GM23338 (cell line): ENCODE measurements at regions not wholly inside any gene's neighbourhood (a gene's known extent, or its start where the extent isn't known, plus 50 kb on each side); places are given as distances from the start of the nearest gene placed in this dataset.

Source experiments
- ATAC-seq: fragments of 200-7000 bp; cut with Tn5 transposase; 3 replicates; pipeline ENCODE4 v1.9.1; 2020
- DNase-seq: peaks from one replicate; pipeline ENCODE4 v3.0.0-alpha.2; 2015; ENCODE audit warnings: low spot score
- H2AFZ ChIP-seq: fragments of 200-600 bp; sonication (generic); 2 replicates; pipeline ENCODE4 v1.8.0; 2016; ENCODE audit warnings: antibody characterized with exemption, mild to moderate bottlenecking, moderate library complexity
- H3F3A ChIP-seq: fragments of 200-600 bp; sonication (generic); replicated peaks from 2 replicates; pipeline ENCODE4 v1.8.0; 2017; ENCODE audit warnings: antibody characterized with exemption, mixed run types, low read depth
- H3K27ac ChIP-seq: fragments of 200-600 bp; sonication (generic); 2 replicates; pipeline ENCODE4 v1.6.1; 2016; ENCODE audit warnings: low read depth
- H3K27me3 ChIP-seq: fragments of 200-600 bp; sonication (generic); 2 replicates; pipeline ENCODE4 v1.8.0; 2016; ENCODE audit warnings: mild to moderate bottlenecking, mixed run types, moderate library complexity; ENCODE audit not compliant: insufficient read depth
- H3K36me3 ChIP-seq: fragments of 200-600 bp; sonication (generic); 2 replicates; pipeline ENCODE4 v1.8.0; 2016; ENCODE audit warnings: mild to moderate bottlenecking; ENCODE audit not compliant: insufficient read depth
- H3K4me1 ChIP-seq: fragments of 200-600 bp; sonication (generic); 2 replicates; pipeline ENCODE4 v1.8.0; 2016; ENCODE audit warnings: mild to moderate bottlenecking, moderate library complexity; ENCODE audit not compliant: insufficient read depth
- H3K4me2 ChIP-seq: fragments of 200-600 bp; sonication (generic); 2 replicates; pipeline ENCODE4 v1.7.1; 2017; ENCODE audit warnings: mixed run types
- H3K4me3 ChIP-seq: fragments of 200-600 bp; sonication (generic); 2 replicates; pipeline ENCODE4 v1.6.1; 2016; ENCODE audit warnings: mixed run types
- H3K79me2 ChIP-seq: fragments of 200-600 bp; sonication (generic); replicated peaks from 2 replicates; pipeline ENCODE4 v1.8.0; 2017; ENCODE audit warnings: mild to moderate bottlenecking; ENCODE audit not compliant: insufficient read depth
- H3K9me2 ChIP-seq: fragments of 200-600 bp; sonication (generic); 2 replicates; pipeline ENCODE4 v1.8.0; 2017; ENCODE audit not compliant: insufficient read depth
- H4K20me1 ChIP-seq: fragments of 200-600 bp; sonication (generic); replicated peaks from 2 replicates; pipeline ENCODE4 v1.8.0; 2017; ENCODE audit warnings: mild to moderate bottlenecking; ENCODE audit not compliant: insufficient read depth
- H3K27ac Mint-ChIP-seq: 2 replicates; pipeline ENCODE4 v1.8.0; 2020; ENCODE audit warnings: inconsistent platforms, mild to moderate bottlenecking, moderate library complexity, mixed read lengths
- H3K27me3 Mint-ChIP-seq: 3 replicates; pipeline ENCODE4 v1.8.0; 2022; ENCODE audit warnings: low read depth, mild to moderate bottlenecking, moderate library complexity, mixed read lengths, inconsistent platforms; ENCODE audit not compliant: insufficient read depth, poor library complexity
- H3K36me3 Mint-ChIP-seq: 3 replicates; pipeline ENCODE4 v1.8.0; 2021; ENCODE audit warnings: low read depth, mild to moderate bottlenecking, inconsistent platforms, moderate library complexity, mixed read lengths
- H3K4me1 Mint-ChIP-seq: 3 replicates; pipeline ENCODE4 v1.8.0; 2020; ENCODE audit warnings: mild to moderate bottlenecking, inconsistent platforms, mixed read lengths
- H3K4me3 Mint-ChIP-seq: 3 replicates; pipeline ENCODE4 v1.8.0; 2021; ENCODE audit warnings: moderate library complexity, mild to moderate bottlenecking, inconsistent platforms, mixed read lengths
- H3K9me3 Mint-ChIP-seq: 3 replicates; pipeline ENCODE4 v1.8.0; 2020; ENCODE audit warnings: moderate library complexity, mild to moderate bottlenecking, inconsistent platforms, mixed read lengths
- CREB1 ChIP-seq: fragments of 250-450 bp; sonication (Bioruptor Pico); IDR thresholded peaks from 2 replicates; pipeline ENCODE4 v1.5.0; 2020; ENCODE audit warnings: low read depth, mild to moderate bottlenecking, moderate library complexity
- CTCF ChIP-seq, 2 experiments: fragments of 200-600 bp in 1 of 2; sonication (generic) in 1 of 2; conservative IDR thresholded peaks; 2 replicates each; pipeline versions ENCODE4 v1.5.1 to v1.6.1; 2016 to 2017; ENCODE audit warnings: antibody characterized with exemption in 2 of 2, low read depth in 2 of 2, mild to moderate bottlenecking in 2 of 2, moderate library complexity in 1 of 2
- ETS1 ChIP-seq: IDR thresholded peaks from 2 replicates; pipeline ENCODE4 v1.6.1; 2016; ENCODE audit warnings: antibody characterized with exemption
- EZH2 ChIP-seq: fragments of 200-600 bp; sonication (generic); IDR thresholded peaks from one replicate; pipeline ENCODE4 v1.8.0; 2017; ENCODE audit warnings: antibody characterized with exemption, mild to moderate bottlenecking, low read depth; ENCODE audit not compliant: unreplicated experiment
- EZH2phosphoT487 ChIP-seq: fragments of 200-600 bp; sonication (generic); IDR thresholded peaks from one replicate; pipeline ENCODE4 v1.8.1; 2018; ENCODE audit warnings: antibody characterized with exemption; ENCODE audit not compliant: unreplicated experiment
- NANOG ChIP-seq: IDR thresholded peaks from 2 replicates; pipeline ENCODE4 v1.6.1; 2016; ENCODE audit warnings: antibody characterized with exemption, borderline replicate concordance
- POLR2AphosphoS5 ChIP-seq: IDR thresholded peaks from 2 replicates; pipeline ENCODE4 v1.6.1; 2016; ENCODE audit warnings: antibody characterized with exemption, low read depth
- REST ChIP-seq: IDR thresholded peaks from one replicate; pipeline ENCODE4 v1.6.1; 2018; ENCODE audit warnings: antibody characterized with exemption; ENCODE audit not compliant: unreplicated experiment
- STAT1 ChIP-seq: IDR thresholded peaks from one replicate; pipeline ENCODE4 v1.6.1; 2016; ENCODE audit warnings: antibody characterized with exemption; ENCODE audit not compliant: unreplicated experiment
- ZNF114 ChIP-seq: fragments of 250-450 bp; sonication (Bioruptor Pico); IDR thresholded peaks from 2 replicates; pipeline ENCODE4 v1.5.0; 2020; ENCODE audit warnings: mild to moderate bottlenecking, moderate library complexity
- ZNF331 ChIP-seq: fragments of 250-450 bp; sonication (Bioruptor Pico); IDR thresholded peaks from 2 replicates; pipeline ENCODE4 v1.5.0; 2020; ENCODE audit warnings: low read depth, mild to moderate bottlenecking, moderate library complexity
- ZNF462 ChIP-seq: fragments of 250-450 bp; sonication (Bioruptor Pico); IDR thresholded peaks from 2 replicates; pipeline ENCODE4 v1.5.0; 2020; ENCODE audit warnings: mild to moderate bottlenecking, moderate library complexity

- ATAC-seq (no peak), DNase-seq (no peak)
- Mint-ChIP-seq H3K36me3 (no peaks in the 10 kb centered on the region), H3K4me1 (peaks cover 6% of the 10 kb centered on the region; the same call in 2 of the 3 replicates), H3K4me3 (no peak overlapping the region), H3K27me3 (no peaks in the 10 kb centered on the region), H3K9me3 (no peaks in the 10 kb centered on the region), H3K27ac (peak overlapping the region; percentile 34; the same call in 1 of the 2 replicates)
- H3F3A ChIP-seq, result no peaks in the 10 kb centered on the region
- H4K20me1 ChIP-seq, result no peaks in the 10 kb centered on the region
- no peak overlapping the region for H3K27ac ChIP-seq
- H3K79me2 ChIP-seq, result no peaks in the 10 kb centered on the region
- no peaks in the 10 kb centered on the region for H3K36me3 ChIP-seq
- H3K9me2 ChIP-seq, result no peaks in the 10 kb centered on the region
- 0 out of 2 replicates have a peak overlapping the region, but pooled peaks have one; percentile 26 for H2AFZ ChIP-seq
- H3K4me3 ChIP-seq, result no peak overlapping the region
- TF ChIP-seq REST (no peak), STAT1 (no peak), ZNF462 (CRISPR knock-in tag) (no peak), POLR2AphosphoS5 (no peak), EZH2 (no peak), EZH2phosphoT487 (no peak), ETS1 (no peak), ZNF331 (CRISPR knock-in tag) (no peak), CREB1 (no peak), ZNF114 (CRISPR knock-in tag) (no peak), NANOG (no peak), CTCF (conservative IDR thresholded peaks at IDR 0.05; ENCODE audit: low read depth in 2 of 2) (no peak)
- H3K4me2 ChIP-seq, result no peak overlapping the region
- H3K4me1 ChIP-seq, result peaks cover 1% of the 10 kb centered on the region; the same call in 1 of the 2 replicates
- H3K27me3 ChIP-seq, result no peaks in the 10 kb centered on the region
Measured at GRCh38 chr4:30867427-30867826, 147.3 kb downstream of the PCDH7 start.
